HG03439 (cell line): ENCODE measurements at regions not wholly inside any gene's neighbourhood (a gene's known extent, or its start where the extent isn't known, plus 50 kb on each side); places are given as distances from the start of the nearest gene placed in this dataset.

Experiments
- ATAC-seq: cut with Tn5 transposase; IDR thresholded peaks from one replicate; pipeline ENCODE4 v1.9.1; 2021; ENCODE audit warnings: mild to moderate bottlenecking, moderate library complexity; ENCODE audit not compliant: unreplicated experiment

DNA sequence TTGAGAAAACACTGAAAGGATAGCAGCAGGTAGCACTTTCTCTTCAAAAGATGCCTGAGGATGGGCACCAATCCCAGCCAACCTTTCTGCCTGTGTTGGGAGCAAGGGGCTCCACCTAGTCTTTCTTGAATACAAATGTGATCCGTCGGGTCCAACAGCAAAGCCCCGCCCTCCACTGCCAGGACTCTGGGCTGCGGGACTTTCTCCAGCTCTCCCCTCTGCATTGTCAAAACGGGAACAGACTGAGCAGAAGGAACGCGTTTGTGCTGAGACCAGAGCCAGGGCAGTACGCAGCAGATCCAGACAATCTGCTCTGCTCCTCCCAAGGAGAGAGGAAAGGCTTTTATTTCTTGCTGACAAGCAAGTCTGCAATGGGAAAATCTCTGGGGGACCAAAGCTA is 139.7 kb downstream of the SEC61B start:
- ATAC-seq: no peak

DNA sequence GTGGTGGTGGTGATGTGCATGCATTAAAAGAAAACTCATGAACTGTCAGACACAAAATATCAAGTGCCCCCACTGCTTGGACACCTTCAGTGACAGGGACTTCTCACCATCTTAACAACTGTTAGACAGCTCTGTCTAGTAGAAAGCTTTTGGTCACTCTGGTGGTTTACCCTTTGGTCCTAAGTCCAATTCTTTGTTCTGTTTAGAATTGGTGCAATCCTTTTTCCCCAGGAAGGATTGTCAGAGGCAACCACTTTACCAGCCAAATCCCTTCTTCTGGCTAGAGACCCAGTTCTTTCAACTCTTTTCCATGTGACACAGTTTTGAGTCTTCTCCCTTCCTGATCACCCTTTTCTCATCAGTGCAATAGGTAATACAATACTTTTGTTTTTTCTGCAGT is 140.2 kb downstream of the SEC61B start:
- no peak for ATAC-seq

DNA sequence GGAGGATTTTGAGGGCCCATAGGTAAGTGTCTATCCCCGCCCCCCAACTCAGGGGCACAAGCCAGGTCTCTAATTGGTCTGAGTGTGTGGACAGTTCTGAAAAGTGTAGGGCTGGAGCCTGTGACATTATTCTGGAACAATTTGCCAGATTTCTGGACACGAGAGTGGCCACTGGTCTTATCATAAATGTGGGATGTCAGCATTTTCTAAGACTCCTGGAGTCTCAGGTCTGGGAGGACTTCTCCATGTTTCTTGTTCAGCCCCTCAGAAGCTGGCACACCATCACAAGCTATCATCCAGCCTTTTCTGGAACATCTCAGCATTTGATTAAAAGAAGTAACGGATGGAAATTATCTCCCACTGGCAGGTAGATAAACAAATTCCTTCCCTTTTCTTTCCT is 141.4 kb downstream of the SEC61B start:
- ATAC-seq: no peak

DNA sequence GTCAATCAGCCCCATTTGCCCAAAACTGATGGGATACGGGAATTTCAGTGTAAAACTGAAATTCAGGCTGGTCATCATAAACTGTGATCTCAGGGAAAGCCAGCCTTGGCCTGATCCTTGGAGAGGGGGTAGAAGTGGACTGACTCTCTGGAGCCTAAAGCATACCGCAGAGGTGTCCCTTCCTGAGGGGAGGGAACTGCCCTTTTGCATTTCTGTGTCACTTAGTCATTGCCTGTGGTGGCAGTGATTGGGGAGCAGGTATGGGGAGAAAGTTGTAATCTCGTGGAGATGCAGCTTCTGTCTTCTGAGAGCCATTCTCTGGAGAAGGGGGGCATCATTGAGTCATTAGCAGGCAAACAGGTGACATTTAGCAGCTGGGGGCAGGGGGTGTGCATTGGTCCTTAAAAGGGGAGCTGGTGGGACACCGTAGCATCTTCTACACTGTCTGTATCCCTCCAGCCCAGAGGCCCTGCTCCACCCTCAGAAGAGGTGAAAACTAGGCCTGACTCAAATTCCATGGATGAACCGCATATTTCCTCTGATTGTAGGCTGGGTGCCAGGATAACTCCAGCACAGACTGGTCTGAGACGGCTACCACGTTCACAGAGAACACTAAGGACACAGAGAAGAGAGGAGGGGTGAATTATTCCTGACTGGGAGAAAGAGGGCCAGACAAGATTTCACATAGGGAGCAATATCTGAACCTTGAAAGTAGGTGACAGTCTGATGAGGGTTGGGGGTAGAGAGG is 143.3 kb downstream of the SEC61B start:
- ATAC-seq: no peak

DNA sequence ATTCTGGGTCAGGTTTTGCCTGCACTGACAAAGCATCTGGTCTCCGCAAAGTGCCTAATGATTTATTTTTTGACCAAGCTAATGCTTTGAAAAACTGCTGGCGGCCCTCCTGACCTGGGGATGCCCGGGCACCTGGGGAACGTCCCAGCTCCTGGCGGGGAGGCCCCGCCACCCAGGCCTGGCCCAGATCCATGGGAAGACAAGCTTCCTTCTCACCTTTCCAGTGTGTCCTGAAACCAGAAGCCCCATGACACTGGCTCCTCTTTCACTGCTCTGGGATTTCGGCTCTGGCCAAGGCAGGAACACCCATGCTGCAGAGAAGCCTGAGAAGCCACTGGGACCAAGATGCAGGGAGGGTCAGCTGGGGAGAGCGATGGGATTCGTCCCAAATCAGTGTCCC is 144.1 kb downstream of the SEC61B start:
- no peak for ATAC-seq

DNA sequence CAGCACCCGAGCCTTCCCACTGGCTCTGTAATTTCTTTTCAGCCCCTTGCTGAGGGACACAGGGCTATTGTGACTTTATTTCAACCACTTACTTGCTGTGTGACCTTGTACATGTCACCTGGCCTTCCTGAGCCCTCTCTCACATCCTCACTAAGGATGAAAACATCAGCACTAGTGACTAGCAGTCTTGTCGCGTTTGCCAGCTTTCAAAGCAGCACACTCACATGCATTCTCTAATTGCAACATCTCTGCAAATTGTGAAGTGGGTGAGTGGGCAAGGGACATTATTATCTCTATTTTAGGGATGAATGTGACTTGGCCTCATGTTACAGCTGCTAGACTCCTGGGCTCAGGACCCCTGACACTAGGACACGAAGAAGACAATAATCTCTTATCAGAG is 144.5 kb downstream of the SEC61B start:
- ATAC-seq: no peak

DNA sequence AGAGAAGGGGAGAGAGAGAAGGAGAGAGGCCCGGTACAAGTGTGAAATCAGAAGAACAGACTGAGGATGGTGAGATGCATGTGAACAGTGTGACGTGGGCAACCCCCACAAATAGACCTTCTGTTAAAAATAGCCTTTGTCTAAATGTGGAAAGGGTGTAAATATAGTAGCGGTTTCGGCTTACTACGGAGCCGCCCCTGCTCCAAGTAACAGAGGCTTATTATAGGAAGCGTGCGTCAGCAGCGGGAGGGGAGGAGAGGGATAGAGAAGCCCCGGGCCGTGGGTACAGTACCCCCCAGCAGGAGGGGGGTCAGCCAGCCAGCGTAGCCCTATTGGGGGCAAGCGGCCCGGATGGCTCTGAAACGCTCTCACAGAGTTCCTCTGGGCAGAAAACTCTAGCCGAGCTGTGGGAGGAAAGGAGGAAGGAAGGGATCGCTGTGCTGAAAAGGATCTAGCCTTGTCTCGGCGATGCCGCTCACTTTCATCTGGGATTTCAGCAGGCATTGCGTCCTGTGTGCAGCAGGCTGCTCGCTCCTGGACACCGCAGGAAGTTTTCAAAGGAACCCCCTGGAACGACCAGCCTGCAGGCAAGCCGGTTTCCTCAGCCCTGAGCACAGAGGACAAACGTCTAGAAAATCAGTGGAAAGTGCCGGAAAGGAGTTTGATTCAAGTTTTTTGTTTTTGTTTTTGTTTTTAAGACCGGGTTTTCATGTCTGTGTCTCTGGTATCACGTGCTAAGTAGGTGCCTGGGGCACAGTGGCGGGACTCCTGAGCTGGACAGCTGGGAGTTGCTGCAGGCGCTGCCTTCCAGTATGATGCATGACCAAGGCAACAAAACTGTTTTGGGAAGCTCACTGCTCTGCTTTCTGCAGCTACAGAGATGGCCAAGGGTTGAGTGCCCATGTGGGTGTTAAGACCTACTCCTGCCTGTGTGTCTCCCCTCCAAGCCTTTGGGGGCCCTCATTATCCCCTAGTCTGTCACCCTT is 146.6 kb downstream of the SEC61B start:
- ATAC-seq: peak; percentile 46

DNA sequence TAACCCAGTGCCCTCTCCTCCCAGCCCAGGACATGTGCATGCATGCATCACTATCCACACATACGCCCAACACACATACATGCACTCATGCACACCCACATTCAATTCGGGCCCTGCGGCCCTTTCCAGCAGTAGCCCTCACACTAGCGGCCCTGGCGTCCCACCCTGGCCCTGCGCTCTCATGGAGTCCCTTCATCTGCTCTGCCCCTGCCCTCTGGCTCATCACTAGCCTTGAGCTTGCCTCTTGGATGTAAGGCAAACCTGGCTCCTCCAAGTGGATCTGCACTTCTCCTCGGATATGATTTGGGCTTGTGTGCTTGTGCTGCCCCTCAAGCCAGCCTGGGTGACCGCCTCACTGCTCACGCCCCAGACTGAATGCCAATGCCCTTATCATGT is 147.2 kb downstream of the SEC61B start:
- no peak for ATAC-seq

DNA sequence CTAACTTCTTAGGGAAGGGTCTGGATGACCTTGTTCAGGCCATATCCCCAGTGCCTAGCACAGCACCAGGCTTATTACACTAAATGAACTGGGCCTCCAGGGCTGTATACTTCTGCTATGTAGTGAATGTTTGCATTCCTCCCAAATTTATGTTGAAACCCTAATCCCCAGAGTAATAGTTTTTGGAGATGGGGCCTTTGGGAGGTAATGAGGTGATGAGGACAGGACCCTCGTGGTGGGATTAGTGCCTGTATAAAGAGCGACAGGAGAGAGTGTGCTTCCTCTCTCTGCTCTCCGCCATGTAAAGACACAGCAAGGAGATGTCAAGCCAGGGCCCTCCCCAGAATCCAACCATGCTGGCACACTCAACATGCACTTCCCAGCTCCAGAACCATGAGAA is 148.3 kb downstream of the SEC61B start:
- no peak for ATAC-seq

DNA sequence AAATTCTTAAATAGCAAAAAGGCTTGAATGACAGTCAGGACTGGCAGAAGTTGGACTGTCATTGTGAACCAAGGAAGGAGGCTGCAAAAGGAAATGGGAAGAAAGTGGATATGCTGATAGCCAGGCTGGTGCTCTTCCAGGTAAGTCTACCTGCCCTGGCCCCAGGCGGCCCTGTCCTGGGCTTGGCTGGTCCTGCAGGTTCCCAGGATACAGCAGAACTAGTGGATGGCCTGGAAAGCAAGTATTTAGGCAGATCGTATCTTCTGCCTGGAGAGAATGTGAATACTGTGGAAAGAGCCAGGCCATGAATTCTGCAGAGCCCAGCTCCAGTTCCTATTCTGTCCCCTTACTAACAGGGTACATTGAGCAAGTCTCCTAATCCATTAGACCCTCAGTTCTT is 149.3 kb downstream of the SEC61B start:
- ATAC-seq: no peak

DNA sequence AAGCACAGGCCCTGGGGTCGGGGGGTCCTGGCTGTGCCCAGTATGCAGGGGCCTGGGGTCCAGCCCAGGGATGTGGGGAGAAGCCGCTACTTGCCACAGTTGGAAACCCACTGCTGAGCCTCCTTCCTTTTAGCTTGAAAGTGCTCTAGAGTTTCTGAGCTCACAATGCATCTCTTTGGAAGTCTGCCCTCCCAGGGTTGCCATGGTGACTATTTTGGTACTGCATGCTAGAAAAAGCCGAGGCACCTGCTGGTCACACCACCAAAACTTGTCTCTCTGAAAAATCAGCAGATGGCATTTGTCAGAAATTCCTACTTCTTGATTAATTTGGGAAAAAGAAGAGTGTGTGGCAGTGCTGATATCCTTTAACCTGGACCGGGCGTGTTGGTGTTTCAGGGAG is 151.8 kb downstream of the SEC61B start:
- ATAC-seq: no peak

DNA sequence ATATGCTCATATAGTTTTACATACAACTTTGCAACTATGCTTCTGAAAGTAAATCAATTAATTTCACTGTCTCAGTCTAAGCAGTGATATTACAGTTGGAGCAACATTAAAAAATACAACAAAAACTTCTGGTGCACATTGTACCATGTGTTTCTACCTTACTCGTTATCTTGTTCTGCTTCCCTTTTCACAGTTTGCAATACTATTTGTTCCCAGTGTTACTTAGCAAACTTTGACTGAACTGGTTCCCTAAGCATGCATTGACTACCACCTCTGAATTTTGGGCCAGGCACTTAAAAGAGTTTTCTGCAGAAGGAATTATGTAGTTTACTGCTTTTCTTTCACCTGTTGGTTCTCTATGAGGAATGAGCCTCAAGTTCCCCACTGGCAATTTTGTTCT is 152.7 kb downstream of the SEC61B start:
- no peak for ATAC-seq

DNA sequence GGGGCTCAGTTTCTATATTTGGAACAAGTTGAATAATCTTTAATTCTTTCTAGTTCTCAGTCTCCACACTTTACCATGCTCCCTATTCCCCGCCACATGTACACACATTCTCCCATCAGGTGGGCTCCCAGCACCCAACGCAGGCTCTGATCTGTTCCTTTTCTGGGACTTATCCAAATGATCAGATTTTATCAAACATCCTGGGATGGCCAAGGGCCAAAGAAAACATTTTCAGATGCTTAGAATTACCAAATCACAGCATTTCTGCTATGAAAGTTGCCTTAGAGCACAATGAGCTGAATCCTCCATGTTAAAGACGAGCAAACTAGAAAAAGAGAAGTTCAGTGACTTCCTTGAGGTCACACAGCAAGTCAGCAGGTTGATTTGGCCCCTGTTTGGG is 153.4 kb downstream of the SEC61B start:
- ATAC-seq: no peak

DNA sequence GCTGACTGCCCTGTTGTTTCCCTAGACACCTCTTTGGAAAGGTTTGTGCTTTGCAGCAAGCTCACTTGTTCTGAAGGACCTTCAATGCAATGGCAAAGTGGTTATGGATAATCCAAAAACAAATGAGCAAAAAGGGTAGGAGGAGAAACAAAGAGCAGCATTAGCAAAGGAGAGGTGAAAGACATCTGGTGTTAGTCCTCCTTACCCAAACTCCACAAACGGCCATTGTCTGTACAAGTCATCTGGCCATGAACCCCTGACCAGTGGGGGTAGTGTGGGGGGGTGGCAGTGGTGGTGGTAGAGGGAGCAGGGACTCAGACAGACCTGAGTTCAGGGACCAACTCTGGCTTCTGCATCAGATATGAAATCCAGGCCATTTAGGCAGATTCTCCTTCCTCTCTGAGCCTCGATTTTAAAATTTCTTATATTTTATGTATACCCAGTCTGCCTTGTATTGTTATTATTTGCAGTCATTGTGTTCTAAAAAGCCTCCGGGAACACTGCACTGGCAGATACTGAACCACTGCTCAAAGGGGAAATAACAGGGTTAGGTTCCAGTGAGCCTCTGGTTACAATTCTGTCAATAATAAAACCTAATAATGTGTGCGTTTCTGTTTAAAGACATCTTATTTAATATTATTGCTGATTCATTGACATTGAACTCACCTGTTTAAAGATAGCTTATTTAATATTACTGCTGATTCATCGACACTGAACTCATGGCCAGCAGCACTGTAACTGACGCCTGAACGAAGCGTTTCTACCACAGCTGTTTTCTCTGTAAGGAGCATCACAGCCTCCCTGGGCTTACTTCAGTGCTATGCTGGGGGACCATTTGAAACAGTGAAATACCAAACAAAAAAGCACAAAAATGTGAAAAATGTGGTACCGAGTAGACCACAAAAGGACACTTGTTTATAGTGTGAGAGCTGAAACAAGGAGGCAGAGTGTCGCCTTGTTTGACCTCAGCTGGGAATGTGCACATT is 156.0 kb downstream of the SEC61B start:
- no peak for ATAC-seq

DNA sequence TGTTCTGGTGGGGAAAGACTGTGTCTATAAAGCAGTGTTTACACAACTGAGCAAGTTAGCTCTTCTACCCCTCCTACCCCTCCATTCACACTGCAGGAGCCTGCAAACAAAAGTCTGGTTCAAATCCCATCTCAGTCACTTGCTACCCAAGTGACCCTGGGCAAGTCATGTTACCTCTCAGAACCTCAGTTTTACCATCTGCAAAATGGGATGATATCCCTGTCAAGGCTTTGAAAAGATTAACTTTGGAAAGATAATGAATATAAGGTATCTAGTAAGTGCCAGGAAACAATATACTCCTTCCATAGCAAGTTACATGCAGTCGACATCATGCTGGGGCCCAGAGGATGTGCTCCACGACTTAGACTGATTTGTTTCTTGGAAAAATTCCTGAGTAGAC is 161.5 kb downstream of the SEC61B start:
- ATAC-seq: no peak

DNA sequence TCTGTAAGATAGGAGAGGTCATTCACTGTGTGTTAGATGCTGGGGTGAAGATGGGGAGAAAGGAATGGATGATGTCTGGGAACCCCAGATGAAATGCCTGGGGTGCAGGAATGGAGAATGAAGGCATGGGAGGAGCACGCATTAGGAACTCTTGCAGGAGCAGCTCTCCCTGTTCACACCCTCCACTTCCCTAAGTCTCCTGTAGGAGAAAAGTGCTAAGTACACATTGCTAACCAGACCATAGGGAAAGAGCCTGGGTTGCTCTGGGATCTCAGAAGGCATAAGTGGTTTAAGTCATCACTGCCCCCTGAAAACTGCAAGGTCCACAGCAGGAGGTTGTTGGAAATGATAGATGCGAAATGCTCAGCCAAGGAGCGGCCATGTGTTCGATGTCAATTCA is 163.1 kb downstream of the SEC61B start:
- ATAC-seq: no peak

DNA sequence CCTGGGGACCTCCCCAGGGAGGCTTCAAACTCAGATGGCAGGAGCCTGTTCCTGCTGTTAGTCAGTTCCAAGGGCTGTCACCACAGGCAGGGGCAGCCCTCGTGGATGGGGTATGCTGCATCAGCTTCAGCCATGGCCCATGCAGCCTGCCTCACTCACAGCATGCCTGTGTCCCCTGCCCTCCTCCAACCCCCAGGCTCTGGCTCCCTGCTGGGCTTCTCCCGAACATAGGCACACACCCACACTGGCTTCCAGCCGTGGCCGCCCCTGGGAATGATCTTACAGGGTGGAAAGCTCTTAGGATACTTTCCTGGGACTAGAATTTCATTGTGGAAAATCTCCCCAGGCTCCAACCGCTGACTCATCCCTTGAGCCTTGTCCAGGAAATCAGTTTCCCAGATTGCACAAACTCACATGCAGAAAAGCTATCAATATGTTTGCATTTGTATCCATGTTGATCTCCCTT is 163.8 kb downstream of the SEC61B start:
- no peak for ATAC-seq

DNA sequence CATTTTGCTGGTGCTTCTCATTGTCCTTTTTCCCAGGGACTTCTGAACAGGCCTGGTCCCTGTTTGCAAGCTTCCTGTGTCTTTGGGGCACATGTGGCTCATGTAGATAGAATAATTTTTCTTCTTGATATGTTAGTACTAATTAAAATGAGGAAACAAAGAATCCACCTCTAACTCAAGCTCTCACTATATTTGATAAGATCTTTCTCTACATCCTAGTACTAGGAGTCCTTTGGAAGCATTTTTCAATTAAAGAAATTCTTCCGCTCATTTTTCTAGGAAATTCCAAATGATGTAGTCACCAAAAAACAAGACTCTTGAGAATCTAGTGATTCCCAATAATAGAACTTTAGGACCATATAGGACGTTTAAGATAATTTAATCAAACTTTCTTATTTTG is 165.3 kb downstream of the SEC61B start:
- no peak for ATAC-seq

DNA sequence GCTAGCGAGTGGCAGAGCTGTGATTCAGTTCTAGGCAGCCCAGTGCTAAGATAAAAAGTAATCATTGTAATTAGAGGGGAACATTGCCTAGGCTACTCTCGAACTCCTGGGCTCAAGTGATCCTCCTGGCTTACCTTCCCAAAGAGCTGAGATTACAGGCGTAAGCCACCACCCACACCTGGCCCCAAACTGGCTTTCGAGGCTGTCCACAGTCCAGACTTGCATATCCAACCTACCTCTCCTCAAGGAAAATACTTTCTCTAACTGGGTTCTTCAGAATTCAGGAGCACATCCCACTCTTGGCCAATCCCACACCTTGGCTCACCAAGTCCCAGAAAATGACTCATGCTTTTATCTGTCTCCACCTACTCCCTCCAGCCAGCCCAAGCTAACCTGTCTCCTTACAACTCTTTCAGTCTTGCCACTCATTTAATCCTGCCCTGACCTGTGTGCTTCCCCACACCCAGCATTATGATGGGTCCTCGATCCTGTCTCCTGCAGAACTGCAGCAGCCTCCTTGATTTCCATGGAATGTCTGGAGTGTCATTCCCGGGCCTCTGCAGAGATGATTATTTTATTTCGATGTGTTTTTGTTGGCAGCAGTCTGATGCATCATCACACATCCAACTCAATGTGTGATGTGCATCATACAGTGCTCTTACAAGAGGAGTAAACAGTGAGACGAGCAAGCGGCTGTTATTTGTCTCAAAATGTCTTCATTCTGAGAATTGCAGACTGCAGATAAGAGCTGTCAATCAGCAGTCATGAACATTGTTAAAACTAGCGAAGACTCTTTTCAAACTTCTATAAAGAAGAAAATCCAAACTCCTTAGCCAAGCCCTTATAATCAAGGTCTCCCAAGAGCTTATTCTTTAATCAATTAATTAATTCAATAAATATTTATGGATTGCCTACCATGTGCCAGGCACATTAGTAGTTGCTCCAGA is 167.3 kb downstream of the SEC61B start:
- no peak for ATAC-seq
